ENCODE measurements at regions not wholly inside any gene's neighbourhood (a gene's known extent, or its start where the extent isn't known, plus 50 kb on each side); places are given as distances from the start of the nearest gene placed in this dataset.
"Not testable (repeated sequence)": the region's sequence is repeated elsewhere in the genome, so short reads cannot be mapped to it uniquely, and the experiment has no call there.

- intact Hi-C loops (cut with DNase I) = no loop called here
- DNase-seq (ENCODE audit: low spot score) = no peak
Observed at GRCh38 chr13:65985612-65986011, 1244.5 kb downstream of the PCDH9 start.

- DNase-seq (ENCODE audit: low spot score) = no peak
- intact Hi-C loops (cut with DNase I) = no loop called here
Observed at GRCh38 chr13:65977525-65977924, 1252.6 kb downstream of the PCDH9 start.

GRCh38 chr13:65971541-65971940 is 1258.6 kb downstream of the PCDH9 start:
- intact Hi-C loops (cut with DNase I) = no loop called here
- no peak for DNase-seq (ENCODE audit: low spot score)

- intact Hi-C loops (cut with DNase I) = no loop called here
- no peak for DNase-seq (ENCODE audit: low spot score)
Observed at GRCh38 chr13:65966991-65967451, 1263.1 kb downstream of the PCDH9 start.

GRCh38 chr13:65965501-65965900 is 1264.6 kb downstream of the PCDH9 start:
- intact Hi-C loops (cut with DNase I) = no loop called here

GRCh38 chr13:65964672-65965071 is 1265.5 kb downstream of the PCDH9 start:
- intact Hi-C loops (cut with DNase I) = no loop called here
- DNase-seq (ENCODE audit: low spot score) = no peak

More at GRCh38 chr13:65965501-65965900, 1264.6 kb downstream of the PCDH9 start:
- DNase-seq (ENCODE audit: low spot score) = no peak

- no peak for DNase-seq (ENCODE audit: low spot score)
- intact Hi-C loops (cut with DNase I) = no loop called here
Observed at GRCh38 chr13:65959305-65959704, 1270.8 kb downstream of the PCDH9 start.

- intact Hi-C loops (cut with DNase I) = no loop called here
- DNase-seq (ENCODE audit: low spot score) = no peak
Observed at GRCh38 chr13:65946387-65946786, 1283.7 kb downstream of the PCDH9 start.

GRCh38 chr13:65943708-65944107 is 1286.4 kb downstream of the PCDH9 start:
- intact Hi-C loops (cut with DNase I) = no loop called here
- DNase-seq (ENCODE audit: low spot score) = no peak

GRCh38 chr13:65943024-65943423 is 1287.1 kb downstream of the PCDH9 start:
- DNase-seq (ENCODE audit: low spot score) = no peak
- intact Hi-C loops (cut with DNase I) = no loop called here

GRCh38 chr13:65940720-65941119 is 1289.4 kb downstream of the PCDH9 start:
- DNase-seq (ENCODE audit: low spot score) = no peak
- intact Hi-C loops (cut with DNase I) = no loop called here

GRCh38 chr13:65937251-65937650 is 1292.9 kb downstream of the PCDH9 start:
- DNase-seq (ENCODE audit: low spot score) = no peak
- intact Hi-C loops (cut with DNase I) = no loop called here

- no peak for DNase-seq (ENCODE audit: low spot score)
- intact Hi-C loops (cut with DNase I) = no loop called here
Observed at GRCh38 chr13:65936249-65936648, 1293.9 kb downstream of the PCDH9 start.

GRCh38 chr13:65932587-65933239 is 1297.4 kb downstream of the PCDH9 start:
- intact Hi-C loops (cut with DNase I) = no loop called here
- no peak for DNase-seq (ENCODE audit: low spot score)

- DNase-seq (ENCODE audit: low spot score) = no peak
- intact Hi-C loops (cut with DNase I) = no loop called here
Observed at GRCh38 chr13:65932013-65932412, 1298.1 kb downstream of the PCDH9 start.

GRCh38 chr13:65929436-65929835 is 1300.7 kb downstream of the PCDH9 start:
- no peak for DNase-seq (ENCODE audit: low spot score)
- intact Hi-C loops (cut with DNase I) = loop anchor here (10.0 kb wide), 1 partner anchor 1295 kb away; no protein-coding TSS in a partner anchor

- no peak for DNase-seq (ENCODE audit: low spot score)
- intact Hi-C loops (cut with DNase I) = loop anchor here (10.0 kb wide), 1 partner anchor 1298 kb away; no protein-coding TSS in a partner anchor
Observed at GRCh38 chr13:65926750-65927171, 1303.4 kb downstream of the PCDH9 start.

GRCh38 chr13:65922846-65923245 is 1307.3 kb downstream of the PCDH9 start:
- intact Hi-C loops (cut with DNase I) = loop anchor here (10.0 kb wide), 1 partner anchor 1302 kb away; no protein-coding TSS in a partner anchor
- DNase-seq (ENCODE audit: low spot score) = not testable (repeated sequence)

- intact Hi-C loops (cut with DNase I) = loop anchor here (10.0 kb wide), 1 partner anchor 1303 kb away; no protein-coding TSS in a partner anchor
- no peak for DNase-seq (ENCODE audit: low spot score)
Observed at GRCh38 chr13:65921933-65922332, 1308.2 kb downstream of the PCDH9 start.

GRCh38 chr13:65917731-65918130 is 1312.4 kb downstream of the PCDH9 start:
- DNase-seq (ENCODE audit: low spot score) = no peak
- intact Hi-C loops (cut with DNase I) = no loop called here

- intact Hi-C loops (cut with DNase I) = no loop called here
- DNase-seq (ENCODE audit: low spot score) = no peak
Observed at GRCh38 chr13:65915195-65915594, 1314.9 kb downstream of the PCDH9 start.

- DNase-seq (ENCODE audit: low spot score) = no peak
- intact Hi-C loops (cut with DNase I) = no loop called here
Observed at GRCh38 chr13:65914716-65915115, 1315.4 kb downstream of the PCDH9 start.

Data from cardiac septum (tissue), 1 donor.